ENCODE measurements at regions not wholly inside any gene's neighbourhood (a gene's known extent, or its start where the extent isn't known, plus 50 kb on each side); places are given as distances from the start of the nearest gene placed in this dataset.
"Not testable (repeated sequence)": the region's sequence is repeated elsewhere in the genome, so short reads cannot be mapped to it uniquely, and the experiment has no call there.

- no peak for DNase-seq
These were observed 50.6 kb upstream of the TMEM170B start for GRCh38 chr6:11486959-11487358.

DNA sequence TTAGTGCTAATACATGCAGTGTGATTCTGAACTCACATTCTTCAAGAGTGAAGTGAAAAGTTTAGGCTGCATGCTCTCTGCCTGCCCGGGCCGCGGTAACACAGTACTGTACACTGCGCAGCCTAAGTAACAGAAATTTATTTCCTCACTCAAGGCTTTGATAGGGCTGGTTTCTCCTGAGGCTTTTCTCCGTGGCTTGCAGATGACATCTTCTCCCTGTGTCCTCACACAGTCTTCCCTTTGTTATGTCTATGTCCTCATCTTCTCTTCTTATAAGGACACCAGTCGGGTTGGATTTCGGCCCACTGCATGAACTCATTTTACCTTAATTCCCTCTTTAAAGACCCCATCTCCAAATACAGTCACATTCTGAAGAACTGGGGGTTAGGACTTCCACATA lies 51.1 kb upstream of the TMEM170B start:
- DNase-seq: no peak

DNA sequence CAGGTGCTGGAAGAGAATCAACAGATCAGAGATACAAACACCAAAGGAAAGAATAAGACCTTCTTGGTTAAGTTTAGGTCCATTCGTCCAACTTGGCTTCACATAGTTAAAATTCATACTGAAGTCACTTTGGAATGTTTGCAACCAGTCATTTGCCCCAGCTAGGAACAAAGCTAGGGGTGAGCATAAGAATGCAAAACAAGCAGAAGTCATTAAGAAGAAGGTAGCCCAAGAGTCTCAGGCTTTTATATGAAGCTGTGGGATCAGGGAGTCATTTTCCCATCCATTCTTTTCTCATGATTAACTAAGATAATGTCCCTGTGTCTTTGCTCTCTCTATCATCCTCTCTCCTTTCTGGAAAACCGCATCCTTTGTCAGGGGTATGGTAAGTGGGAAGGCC lies 51.5 kb upstream of the TMEM170B start:
- no peak for DNase-seq

GRCh38 chr6:11485271-11485670 lies 52.3 kb upstream of the TMEM170B start:
- no peak for DNase-seq

- DNase-seq: no peak
These were observed 53.1 kb upstream of the TMEM170B start for GRCh38 chr6:11484441-11484840.

- DNase-seq: no peak
These were observed 54.9 kb upstream of the TMEM170B start for GRCh38 chr6:11482616-11483015.

- DNase-seq: no peak
These were observed 57.0 kb upstream of the TMEM170B start for GRCh38 chr6:11480541-11480940.

DNA sequence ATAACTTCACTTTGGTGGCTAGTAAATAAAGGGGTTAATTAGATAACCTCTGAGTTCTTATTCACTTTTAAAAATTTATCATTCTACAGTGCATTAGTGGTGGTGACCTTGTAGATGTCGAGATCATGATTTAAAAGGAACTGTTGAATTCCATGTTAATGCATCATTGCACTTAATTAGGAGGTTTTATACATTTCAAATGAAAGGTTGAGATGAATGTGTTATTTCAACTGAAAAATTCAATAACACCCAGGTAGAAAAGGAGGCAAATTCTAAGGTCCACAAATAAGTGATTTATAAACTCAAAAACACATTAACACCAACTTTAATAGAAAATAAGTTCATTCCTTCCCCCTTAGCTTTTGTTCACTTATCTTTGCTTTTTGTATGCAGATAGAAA lies 58.3 kb upstream of the TMEM170B start:
- DNase-seq: no peak

DNA sequence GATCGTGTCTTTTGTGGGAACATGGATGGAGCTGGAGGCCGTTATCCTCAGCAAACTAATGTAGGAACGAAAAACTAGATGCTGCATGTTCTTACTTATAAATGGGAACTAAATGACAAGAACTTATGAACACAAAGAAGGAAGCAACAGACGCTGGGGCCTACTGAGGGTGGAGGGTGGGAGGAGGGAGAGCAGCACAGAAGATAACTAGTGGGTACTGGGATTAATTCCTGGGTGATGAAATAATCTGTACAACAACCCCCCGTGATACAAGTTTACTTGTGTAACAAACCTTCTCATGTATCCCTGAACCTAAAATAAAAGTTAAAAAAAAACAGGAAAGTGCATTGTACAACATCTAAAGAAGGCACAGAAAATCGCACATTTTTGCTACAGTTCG lies 59.0 kb upstream of the TMEM170B start:
- DNase-seq: no peak

GRCh38 chr6:11475016-11475415 lies 62.5 kb upstream of the TMEM170B start:
- no peak for DNase-seq

DNA sequence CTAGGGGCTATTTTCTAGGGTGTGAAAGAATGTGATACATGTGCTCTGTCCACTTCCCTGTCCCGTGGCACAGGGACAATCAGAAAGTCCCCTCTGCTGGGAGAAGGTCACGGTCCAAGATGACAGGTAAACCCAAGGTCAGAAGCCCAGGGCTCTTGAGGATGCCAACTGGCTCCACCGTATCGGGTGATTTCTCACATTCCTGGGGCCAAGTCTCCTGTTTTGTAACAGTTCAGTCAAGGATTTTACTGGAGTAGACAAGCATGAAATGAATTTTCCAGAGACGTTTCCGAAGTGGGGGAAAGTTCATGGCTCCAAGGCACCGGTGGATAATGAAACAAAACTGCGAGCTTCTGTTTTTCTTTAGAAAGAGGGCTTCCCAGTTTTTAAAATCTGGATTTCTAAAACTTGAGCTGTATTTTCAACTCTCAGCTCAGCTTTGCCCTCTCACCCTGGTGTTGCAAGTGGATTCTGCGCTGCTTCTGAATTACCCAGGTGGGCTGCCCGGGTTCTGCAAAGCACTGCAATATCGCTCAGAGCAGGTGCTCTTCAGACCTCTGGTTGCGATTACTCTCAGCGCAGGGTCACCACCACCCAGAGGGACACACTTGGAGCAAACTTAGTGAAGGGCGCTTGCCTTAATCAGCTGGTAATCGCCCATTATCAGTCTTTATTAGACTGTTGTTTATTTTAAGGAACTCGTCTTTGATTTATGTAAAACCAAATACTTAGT lies 64.4 kb upstream of the TMEM170B start:
- DNase-seq: no peak

GRCh38 chr6:11471261-11471660 lies 66.3 kb upstream of the TMEM170B start:
- no peak for DNase-seq

GRCh38 chr6:11469684-11470083 lies 67.9 kb upstream of the TMEM170B start:
- no peak for DNase-seq

GRCh38 chr6:11468271-11468670 lies 69.3 kb upstream of the TMEM170B start:
- not testable (repeated sequence) for DNase-seq

DNA sequence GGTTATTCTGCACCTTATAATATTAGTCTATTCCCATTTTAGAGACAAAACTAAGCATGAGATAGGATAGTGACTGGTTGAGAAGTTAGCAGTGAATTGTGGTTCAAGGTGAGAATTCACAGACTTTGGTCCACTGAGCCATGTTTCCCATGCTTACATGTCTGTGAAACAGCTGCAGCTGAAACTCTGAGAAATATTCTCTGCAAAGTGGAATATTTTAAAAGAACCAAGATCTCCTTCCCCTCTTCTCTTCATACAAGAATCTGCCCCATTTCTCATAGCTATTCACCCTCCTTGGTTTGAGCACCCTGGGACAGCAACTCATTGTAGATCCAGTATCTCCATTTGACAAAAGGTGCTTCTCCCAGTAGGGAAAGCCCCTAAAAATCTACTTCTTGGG lies 70.2 kb upstream of the TMEM170B start:
- no peak for DNase-seq

DNA sequence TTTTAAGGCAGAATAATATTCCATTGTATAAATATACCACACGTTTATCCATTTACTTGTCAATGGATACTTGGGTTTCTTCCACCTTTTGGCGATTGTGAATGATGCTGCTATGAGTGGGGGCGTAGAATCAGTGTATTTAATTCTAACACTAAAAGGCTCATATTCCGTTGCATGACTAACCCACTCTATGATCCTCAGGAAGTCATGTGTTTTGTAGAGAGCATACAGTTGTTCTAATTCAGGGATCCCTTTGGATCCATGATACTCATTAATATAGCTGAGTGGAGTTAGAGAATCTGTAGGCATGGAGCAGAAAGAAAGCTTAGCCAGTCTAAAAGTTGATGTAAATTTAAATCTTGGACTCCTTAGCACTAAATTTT lies 74.2 kb upstream of the TMEM170B start:
- DNase-seq: no peak

- DNase-seq: no peak
These were observed 74.7 kb upstream of the TMEM170B start for GRCh38 chr6:11462742-11463397.

DNA sequence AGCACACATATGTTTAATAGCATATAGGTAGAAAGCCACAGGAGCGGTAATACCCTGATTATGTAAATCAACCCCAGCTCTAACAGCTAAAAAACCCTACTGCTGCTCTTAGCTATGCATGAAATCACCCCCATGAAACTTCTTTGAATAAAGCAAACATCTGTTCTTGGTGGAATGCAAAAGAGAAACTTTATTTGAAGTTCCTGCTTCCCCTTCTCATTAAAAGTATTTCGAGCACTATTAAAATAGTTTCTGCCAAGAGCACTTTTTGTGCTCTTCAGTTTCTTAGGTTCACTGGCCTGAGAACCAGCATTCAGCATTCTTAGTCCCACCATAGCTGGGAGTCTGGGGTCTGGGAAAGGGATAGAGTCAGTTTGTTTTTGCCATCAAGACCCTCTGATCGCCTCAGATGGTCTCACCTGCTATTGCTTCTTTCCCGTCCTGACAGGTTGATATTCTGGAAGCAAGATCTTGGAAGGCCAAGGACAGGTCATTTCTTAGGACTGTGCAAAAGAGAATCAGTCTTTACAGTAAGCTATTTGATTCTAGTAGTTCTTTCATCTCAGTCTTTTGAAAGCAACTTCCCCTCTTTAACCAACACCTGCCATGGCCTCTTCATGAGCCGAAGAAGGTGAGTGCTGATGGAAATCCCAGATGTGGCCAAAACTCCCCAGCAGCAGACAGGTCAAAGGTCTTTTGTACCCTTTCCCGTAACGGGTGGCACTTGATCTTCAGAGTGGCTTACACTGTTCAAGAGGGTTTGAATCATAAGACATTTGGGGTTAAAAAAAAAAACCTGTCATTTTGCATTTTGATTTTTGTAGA lies 76.5 kb upstream of the TMEM170B start:
- no peak for DNase-seq

- no peak for DNase-seq
These were observed 77.4 kb upstream of the TMEM170B start for GRCh38 chr6:11460001-11460668.

DNA sequence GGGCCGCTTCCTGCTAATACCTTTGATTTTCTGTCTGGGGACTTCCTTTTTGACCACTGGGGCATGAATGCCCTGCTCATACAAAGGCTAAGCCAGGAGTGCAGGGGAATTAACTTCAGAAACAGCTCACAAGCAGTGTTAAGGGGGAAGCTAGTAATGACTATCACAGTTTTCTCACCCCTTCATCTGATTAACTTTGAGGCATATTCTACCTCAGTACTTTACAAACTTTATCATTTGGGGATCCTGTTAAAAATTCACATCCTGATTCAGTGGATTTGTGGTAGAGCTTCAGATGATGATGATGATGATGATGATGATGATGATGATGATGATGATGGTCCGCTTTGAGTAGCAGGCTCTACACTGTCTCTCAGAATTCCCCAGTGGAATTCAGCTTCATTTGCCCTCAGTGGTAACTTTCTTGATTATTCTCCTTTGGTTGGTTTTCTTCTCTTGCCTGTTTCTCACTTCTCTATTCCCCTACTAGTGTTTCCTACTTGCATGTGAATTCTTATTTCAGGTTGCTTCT lies 78.4 kb upstream of the TMEM170B start:
- DNase-seq: no peak

GRCh38 chr6:11458509-11458908 lies 79.0 kb upstream of the TMEM170B start:
- DNase-seq: no peak

DNA sequence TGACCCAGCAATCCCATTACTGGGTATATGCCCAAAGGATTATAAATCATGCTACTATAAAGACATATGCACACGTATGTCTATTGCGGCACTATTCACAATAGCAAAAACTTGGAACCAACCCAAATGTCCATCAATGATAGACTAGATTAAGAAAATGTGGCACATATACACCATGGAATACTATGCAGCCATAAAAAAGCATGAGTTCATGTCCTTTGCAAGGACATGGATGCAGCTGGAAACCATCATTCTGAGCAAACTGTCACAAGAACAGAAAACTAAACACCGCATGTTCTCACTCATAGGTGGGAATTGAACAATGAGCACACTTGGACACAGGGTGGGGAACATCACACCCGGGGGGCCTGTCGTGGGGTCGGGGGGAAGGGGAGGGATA lies 80.1 kb upstream of the TMEM170B start:
- not testable (repeated sequence) for DNase-seq

GRCh38 chr6:11452106-11452505 lies 85.4 kb upstream of the TMEM170B start:
- not testable (repeated sequence) for DNase-seq

Data from SHP77 (cell line).